T-helper 2 cell treated with Interferon-gamma antibody and Interleukin-4, amounts not matched to agents 5 μg/mL and 100 μg/mL, for 36 hours (primary cell): ENCODE measurements at regions not wholly inside any gene's neighbourhood (a gene's known extent, or its start where the extent isn't known, plus 50 kb on each side); places are given as distances from the start of the nearest gene placed in this dataset.

Experiments
- DNase-seq: peaks from one replicate; pipeline ENCODE4 v3.0.0; 2021; ENCODE audit warnings: low spot score
- H3K27ac Mint-ChIP-seq: one replicate; pipeline ENCODE4 v1.8.0; 2021; ENCODE audit warnings: mild to moderate bottlenecking, mixed read lengths
- H3K27me3 Mint-ChIP-seq: one replicate; pipeline ENCODE4 v1.8.0; 2021; ENCODE audit warnings: low read depth, mixed read lengths
- H3K36me3 Mint-ChIP-seq: one replicate; pipeline ENCODE4 v1.8.0; 2021; ENCODE audit warnings: low read depth, mixed read lengths
- H3K4me1 Mint-ChIP-seq: one replicate; pipeline ENCODE4 v1.8.0; 2021; ENCODE audit warnings: low read depth, mixed read lengths
- H3K4me3 Mint-ChIP-seq: one replicate; pipeline ENCODE4 v1.8.0; 2022; ENCODE audit warnings: mild to moderate bottlenecking, moderate library complexity, mixed read lengths
- H3K9me3 Mint-ChIP-seq: one replicate; pipeline ENCODE4 v1.8.0; 2021; ENCODE audit warnings: mixed read lengths

GRCh38 chr16:66128371-66128770 lies 238.1 kb upstream of the CDH5 start:
- no peak for DNase-seq
- H3K36me3 Mint-ChIP-seq = no peaks in the 10 kb centered on the region
- H3K4me3 Mint-ChIP-seq = no peak overlapping the region
- no peaks in the 10 kb centered on the region for H3K4me1 Mint-ChIP-seq
- H3K9me3 Mint-ChIP-seq = no peaks in the 10 kb centered on the region
- H3K27me3 Mint-ChIP-seq = peaks cover 34% of the 10 kb centered on the region
- H3K27ac Mint-ChIP-seq = no peak overlapping the region

- no peaks in the 10 kb centered on the region for H3K9me3 Mint-ChIP-seq
- no peak overlapping the region for H3K4me3 Mint-ChIP-seq
- no peaks in the 10 kb centered on the region for H3K36me3 Mint-ChIP-seq
- peaks cover 34% of the 10 kb centered on the region for H3K27me3 Mint-ChIP-seq
- no peaks in the 10 kb centered on the region for H3K4me1 Mint-ChIP-seq
- DNase-seq = no peak
- H3K27ac Mint-ChIP-seq = no peak overlapping the region
Observed at GRCh38 chr16:66127459-66128370, 238.8 kb upstream of the CDH5 start.

GRCh38 chr16:66121466-66121865 lies 245.0 kb upstream of the CDH5 start:
- no peak overlapping the region for H3K27ac Mint-ChIP-seq

GRCh38 chr16:66120656-66121055 lies 245.8 kb upstream of the CDH5 start:
- Mint-ChIP-seq H3K9me3 (no peaks in the 10 kb centered on the region), H3K27me3 (peaks cover 5% of the 10 kb centered on the region), H3K4me1 (no peaks in the 10 kb centered on the region), H3K27ac (no peak overlapping the region), H3K4me3 (no peak overlapping the region), H3K36me3 (no peaks in the 10 kb centered on the region)
- no peak for DNase-seq

More at GRCh38 chr16:66121466-66121865, 245.0 kb upstream of the CDH5 start:
- H3K36me3 Mint-ChIP-seq = no peaks in the 10 kb centered on the region
- no peak overlapping the region for H3K4me3 Mint-ChIP-seq
- H3K9me3 Mint-ChIP-seq = no peaks in the 10 kb centered on the region
- H3K27me3 Mint-ChIP-seq = peaks cover 6% of the 10 kb centered on the region
- no peaks in the 10 kb centered on the region for H3K4me1 Mint-ChIP-seq
- no peak for DNase-seq

- H3K27me3 Mint-ChIP-seq = no peaks in the 10 kb centered on the region
- no peaks in the 10 kb centered on the region for H3K4me1 Mint-ChIP-seq
- H3K4me3 Mint-ChIP-seq = no peak overlapping the region
- no peaks in the 10 kb centered on the region for H3K9me3 Mint-ChIP-seq
- no peak for DNase-seq
- H3K36me3 Mint-ChIP-seq = no peaks in the 10 kb centered on the region
- H3K27ac Mint-ChIP-seq = no peak overlapping the region
Observed at GRCh38 chr16:66116163-66117002, 250.1 kb upstream of the CDH5 start.

DNA sequence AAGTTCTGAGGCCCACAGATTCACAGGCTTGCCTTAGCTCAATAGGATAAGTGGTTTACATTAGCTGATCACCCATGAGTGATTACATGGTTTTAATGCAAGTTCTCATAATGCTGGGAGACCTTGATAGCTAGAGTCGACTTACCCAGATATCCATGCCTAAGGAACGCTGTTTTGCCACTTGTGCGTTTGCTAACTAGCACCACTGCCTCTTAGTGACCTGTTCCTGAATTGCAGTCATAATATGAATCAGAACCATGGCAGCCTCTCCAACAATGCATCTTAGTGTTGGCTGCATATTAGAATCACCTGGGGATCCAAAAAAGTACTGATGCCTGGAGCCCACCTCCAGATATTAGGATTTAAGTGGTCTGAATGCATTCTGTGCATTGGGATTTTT lies 251.1 kb upstream of the CDH5 start:
- Mint-ChIP-seq H3K9me3 (no peaks in the 10 kb centered on the region), H3K36me3 (no peaks in the 10 kb centered on the region), H3K27ac (no peak overlapping the region), H3K4me3 (no peak overlapping the region), H3K27me3 (no peaks in the 10 kb centered on the region), H3K4me1 (no peaks in the 10 kb centered on the region)
- no peak for DNase-seq

DNA sequence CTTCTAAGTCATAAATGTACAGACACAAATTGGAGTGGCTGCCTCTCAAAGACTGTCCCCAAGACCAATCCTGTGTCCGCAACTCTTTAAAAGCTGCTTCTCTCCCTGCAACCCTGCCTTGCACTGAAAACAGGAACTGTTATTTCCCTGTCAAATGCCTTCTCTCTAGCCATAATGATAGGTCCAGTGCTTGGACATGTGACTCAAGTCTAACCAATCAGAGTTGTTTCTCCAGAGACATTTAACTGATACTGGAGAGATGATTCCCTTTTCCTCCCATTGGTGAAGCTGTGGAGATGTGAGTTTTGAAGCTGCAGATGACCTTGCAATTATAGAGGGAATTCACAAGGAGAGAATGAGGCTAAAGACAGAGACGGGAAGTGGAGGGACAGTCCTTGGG lies 253.3 kb upstream of the CDH5 start:
- Mint-ChIP-seq H3K27me3 (no peaks in the 10 kb centered on the region), H3K4me3 (no peak overlapping the region), H3K4me1 (no peaks in the 10 kb centered on the region), H3K9me3 (no peaks in the 10 kb centered on the region), H3K36me3 (no peaks in the 10 kb centered on the region), H3K27ac (no peak overlapping the region)
- DNase-seq = no peak

DNA sequence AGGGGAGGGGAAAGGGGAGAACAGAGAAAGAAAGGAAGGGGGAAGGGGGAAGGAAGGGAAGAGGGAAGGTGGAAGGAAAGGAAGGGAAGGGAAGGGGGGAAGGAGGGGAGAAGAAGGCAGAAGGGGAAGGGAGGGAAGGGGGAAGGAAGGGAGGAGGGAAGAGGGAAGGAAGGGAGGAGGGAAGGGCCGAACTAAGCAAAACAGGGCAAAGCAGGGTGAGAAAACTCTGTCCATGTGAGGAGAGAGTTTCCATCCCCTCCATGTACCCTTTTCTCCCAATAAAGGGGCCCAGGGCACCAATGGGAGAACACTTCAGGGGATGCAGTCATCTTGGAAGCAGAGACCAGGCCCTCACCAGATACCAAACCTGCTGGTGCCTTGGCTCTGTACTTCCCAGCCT lies 256.8 kb upstream of the CDH5 start:
- Mint-ChIP-seq H3K4me3 (no peak overlapping the region), H3K27me3 (no peaks in the 10 kb centered on the region), H3K9me3 (no peaks in the 10 kb centered on the region), H3K4me1 (no peaks in the 10 kb centered on the region), H3K36me3 (no peaks in the 10 kb centered on the region), H3K27ac (no peak overlapping the region)
- DNase-seq = no peak

DNA sequence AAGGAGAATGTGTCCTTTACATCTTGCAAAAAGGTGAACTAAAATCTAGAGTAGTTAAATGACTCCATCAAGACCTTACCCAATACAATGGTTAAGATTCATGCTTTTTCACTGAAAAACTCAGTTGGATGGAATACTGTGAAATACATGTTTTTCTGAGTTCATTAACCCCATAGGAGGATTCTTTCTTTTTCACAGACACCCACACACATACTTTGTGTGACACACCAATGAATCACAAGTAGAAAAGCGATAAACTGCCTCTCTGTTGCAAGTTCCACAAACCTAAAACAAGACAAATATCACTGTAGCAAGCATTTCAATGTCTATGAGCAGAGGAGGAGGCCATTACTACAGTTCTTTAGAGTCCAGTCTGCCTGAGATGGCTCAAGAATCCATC lies 258.8 kb upstream of the CDH5 start:
- no peak for DNase-seq
- Mint-ChIP-seq H3K27me3 (no peaks in the 10 kb centered on the region), H3K4me1 (no peaks in the 10 kb centered on the region), H3K36me3 (no peaks in the 10 kb centered on the region), H3K4me3 (no peak overlapping the region), H3K27ac (no peak overlapping the region), H3K9me3 (no peaks in the 10 kb centered on the region)

GRCh38 chr16:66103211-66103610 lies 263.3 kb upstream of the CDH5 start:
- Mint-ChIP-seq H3K27ac (no peak overlapping the region), H3K36me3 (no peaks in the 10 kb centered on the region), H3K27me3 (no peaks in the 10 kb centered on the region), H3K4me3 (no peak overlapping the region), H3K9me3 (no peaks in the 10 kb centered on the region), H3K4me1 (no peaks in the 10 kb centered on the region)
- no peak for DNase-seq

DNA sequence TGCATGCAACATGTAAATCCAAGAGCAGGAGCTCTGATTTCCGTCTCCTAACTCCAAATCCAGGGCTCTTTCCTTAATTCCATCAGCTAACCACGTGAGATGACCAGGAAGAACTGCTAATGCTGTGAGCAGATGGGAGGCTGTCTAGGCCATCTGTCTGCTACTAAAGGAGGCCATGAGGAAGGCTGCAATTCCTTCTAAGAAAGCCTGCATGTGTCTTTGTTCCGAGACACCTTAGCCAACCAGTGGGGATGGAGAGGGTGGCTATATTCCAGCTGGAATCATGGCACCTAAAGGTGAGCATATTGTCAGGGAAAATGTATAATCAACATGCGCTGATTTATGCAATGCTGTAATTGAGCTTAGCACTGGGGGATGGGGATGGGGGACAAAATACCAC lies 267.2 kb upstream of the CDH5 start:
- Mint-ChIP-seq H3K9me3 (no peaks in the 10 kb centered on the region), H3K36me3 (no peaks in the 10 kb centered on the region), H3K27ac (no peak overlapping the region), H3K27me3 (no peaks in the 10 kb centered on the region), H3K4me1 (no peaks in the 10 kb centered on the region), H3K4me3 (no peak overlapping the region)
- DNase-seq = no peak

- Mint-ChIP-seq H3K9me3 (no peaks in the 10 kb centered on the region), H3K36me3 (no peaks in the 10 kb centered on the region), H3K4me3 (no peak overlapping the region), H3K27me3 (no peaks in the 10 kb centered on the region), H3K4me1 (no peaks in the 10 kb centered on the region), H3K27ac (no peak overlapping the region)
- no peak for DNase-seq
Observed at GRCh38 chr16:66097751-66098150, 268.7 kb upstream of the CDH5 start.

DNA sequence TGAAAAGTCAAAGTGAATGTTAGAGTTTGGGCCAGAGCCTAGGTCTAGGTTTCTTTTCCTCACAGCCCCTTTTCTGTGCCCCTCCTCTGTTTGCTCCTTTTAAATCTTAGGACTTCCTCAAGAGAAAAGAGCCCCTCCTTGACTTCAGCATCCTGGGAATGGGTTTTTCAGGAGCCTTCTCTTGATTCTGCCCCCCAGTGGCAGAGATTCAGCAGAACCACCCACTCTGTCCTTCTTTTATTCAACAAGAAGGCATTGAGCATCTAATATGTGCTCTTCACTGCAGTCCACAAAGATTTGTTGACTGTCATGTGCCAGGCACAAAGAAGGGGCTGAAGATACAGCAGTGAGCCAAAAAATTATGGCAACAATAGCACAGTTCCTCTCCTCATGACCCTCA lies 270.8 kb upstream of the CDH5 start:
- no peak for DNase-seq
- H3K27ac Mint-ChIP-seq = no peak overlapping the region
- no peaks in the 10 kb centered on the region for H3K9me3 Mint-ChIP-seq
- H3K27me3 Mint-ChIP-seq = no peaks in the 10 kb centered on the region
- H3K4me1 Mint-ChIP-seq = no peaks in the 10 kb centered on the region
- no peak overlapping the region for H3K4me3 Mint-ChIP-seq
- no peaks in the 10 kb centered on the region for H3K36me3 Mint-ChIP-seq

DNA sequence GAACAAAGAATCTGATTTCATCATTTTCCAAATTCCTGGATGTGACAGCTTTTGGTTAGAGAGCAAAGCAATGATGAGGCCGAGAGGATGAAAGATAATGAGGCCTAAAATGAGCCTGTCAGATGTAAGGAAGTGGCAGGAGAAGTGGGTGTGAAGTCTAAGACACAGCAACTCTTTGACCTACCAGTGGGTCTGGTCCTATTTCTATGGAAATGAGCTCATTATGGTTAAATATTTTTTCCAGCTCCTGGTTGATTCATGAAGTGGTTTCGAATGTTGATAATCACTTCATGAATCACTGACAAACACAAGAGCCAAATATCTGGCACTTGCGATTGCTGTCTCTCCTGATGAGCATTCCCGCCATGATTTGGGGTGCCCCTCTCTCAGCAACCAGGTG lies 273.3 kb upstream of the CDH5 start:
- Mint-ChIP-seq H3K4me1 (no peaks in the 10 kb centered on the region), H3K9me3 (no peaks in the 10 kb centered on the region), H3K4me3 (no peak overlapping the region), H3K36me3 (no peaks in the 10 kb centered on the region), H3K27ac (no peak overlapping the region), H3K27me3 (no peaks in the 10 kb centered on the region)
- no peak for DNase-seq
